Nephron progenitor cell (in vitro differentiated cells): ENCODE measurements at regions not wholly inside any gene's neighbourhood (a gene's known extent, or its start where the extent isn't known, plus 50 kb on each side); places are given as distances from the start of the nearest gene placed in this dataset.

Experiments used
- DNase-seq: peaks from one replicate; pipeline ENCODE4 v3.0.0; 2021
- H3K27ac Mint-ChIP-seq: 2 replicates; pipeline ENCODE4 v1.8.0; 2021; ENCODE audit warnings: mild to moderate bottlenecking, moderate library complexity, mixed read lengths
- H3K27me3 Mint-ChIP-seq: 2 replicates; pipeline ENCODE4 v1.8.0; 2021; ENCODE audit warnings: mild to moderate bottlenecking, low read depth, mixed read lengths; ENCODE audit not compliant: poor library complexity
- H3K36me3 Mint-ChIP-seq: 2 replicates; pipeline ENCODE4 v1.8.0; 2021; ENCODE audit warnings: low read depth, mixed read lengths
- H3K4me1 Mint-ChIP-seq: 2 replicates; pipeline ENCODE4 v1.8.0; 2021; ENCODE audit warnings: mixed read lengths
- H3K4me3 Mint-ChIP-seq: 2 replicates; pipeline ENCODE4 v1.8.0; 2021; ENCODE audit warnings: mild to moderate bottlenecking, moderate library complexity, mixed read lengths
- H3K9me3 Mint-ChIP-seq: 2 replicates; pipeline ENCODE4 v1.8.0; 2021; ENCODE audit warnings: mild to moderate bottlenecking, moderate library complexity, mixed read lengths
- TF ChIP-seq, protein P1 (sequence below): fragments of 200-600 bp; sonication (generic); IDR thresholded peaks from 2 replicates; pipeline ENCODE4 v1.5.0; 2021; ENCODE audit warnings: antibody characterized with exemption

DNA sequence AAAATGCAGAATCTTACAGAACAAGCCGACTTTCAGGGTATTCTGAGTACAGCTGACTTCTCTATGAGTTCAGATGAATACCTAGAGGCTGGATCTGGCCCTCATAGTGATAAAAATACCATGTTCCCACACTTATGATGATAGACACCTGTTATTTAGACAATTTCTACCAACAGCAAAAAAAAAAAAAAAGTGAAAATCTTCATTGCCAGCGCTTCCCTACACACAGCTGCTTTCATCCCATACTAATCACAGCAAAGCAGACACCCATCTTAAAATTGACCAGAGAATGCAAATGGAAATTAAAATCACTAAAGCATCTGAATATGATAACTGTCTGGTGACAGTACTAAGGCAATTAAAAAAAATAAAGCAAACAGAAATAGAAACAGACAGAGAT lies 132.1 kb upstream of the ADGRL3 start:
- no peaks in the 10 kb centered on the region for H3K9me3 Mint-ChIP-seq
- H3K4me1 Mint-ChIP-seq, result no peaks in the 10 kb centered on the region
- H3K27me3 Mint-ChIP-seq, result peaks cover 3% of the 10 kb centered on the region
- H3K4me3 Mint-ChIP-seq, result no peak overlapping the region
- TF ChIP-seq, protein P1, sequence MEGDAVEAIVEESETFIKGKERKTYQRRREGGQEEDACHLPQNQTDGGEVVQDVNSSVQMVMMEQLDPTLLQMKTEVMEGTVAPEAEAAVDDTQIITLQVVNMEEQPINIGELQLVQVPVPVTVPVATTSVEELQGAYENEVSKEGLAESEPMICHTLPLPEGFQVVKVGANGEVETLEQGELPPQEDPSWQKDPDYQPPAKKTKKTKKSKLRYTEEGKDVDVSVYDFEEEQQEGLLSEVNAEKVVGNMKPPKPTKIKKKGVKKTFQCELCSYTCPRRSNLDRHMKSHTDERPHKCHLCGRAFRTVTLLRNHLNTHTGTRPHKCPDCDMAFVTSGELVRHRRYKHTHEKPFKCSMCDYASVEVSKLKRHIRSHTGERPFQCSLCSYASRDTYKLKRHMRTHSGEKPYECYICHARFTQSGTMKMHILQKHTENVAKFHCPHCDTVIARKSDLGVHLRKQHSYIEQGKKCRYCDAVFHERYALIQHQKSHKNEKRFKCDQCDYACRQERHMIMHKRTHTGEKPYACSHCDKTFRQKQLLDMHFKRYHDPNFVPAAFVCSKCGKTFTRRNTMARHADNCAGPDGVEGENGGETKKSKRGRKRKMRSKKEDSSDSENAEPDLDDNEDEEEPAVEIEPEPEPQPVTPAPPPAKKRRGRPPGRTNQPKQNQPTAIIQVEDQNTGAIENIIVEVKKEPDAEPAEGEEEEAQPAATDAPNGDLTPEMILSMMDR, result no peak
- H3K36me3 Mint-ChIP-seq, result no peaks in the 10 kb centered on the region
- no peak overlapping the region for H3K27ac Mint-ChIP-seq
- no peak for DNase-seq

DNA sequence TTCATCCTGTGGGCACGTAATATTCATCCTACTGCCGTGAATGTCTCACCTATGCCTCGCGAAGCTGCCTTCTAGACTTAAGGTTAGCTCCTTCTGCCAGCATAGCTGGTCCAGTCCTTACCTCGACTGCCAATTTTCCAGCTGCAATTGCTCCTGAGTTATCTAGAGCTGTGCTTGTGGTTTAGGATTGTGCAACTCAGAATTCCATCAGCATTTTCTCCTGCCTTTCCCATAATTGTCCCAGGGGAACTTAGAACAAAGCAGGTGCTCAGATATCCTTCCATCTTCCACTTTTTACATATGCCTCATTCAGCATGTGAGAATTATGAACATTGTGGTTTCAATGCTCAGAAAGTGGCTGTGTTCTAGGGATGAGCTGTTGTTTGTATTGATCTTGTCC lies 131.4 kb upstream of the ADGRL3 start:
- Mint-ChIP-seq H3K4me1 (no peaks in the 10 kb centered on the region), H3K27ac (no peak overlapping the region), H3K36me3 (no peaks in the 10 kb centered on the region), H3K4me3 (no peak overlapping the region), H3K9me3 (no peaks in the 10 kb centered on the region), H3K27me3 (peaks cover 3% of the 10 kb centered on the region)
- DNase-seq, result no peak
- TF ChIP-seq, protein P1, result no peak

DNA sequence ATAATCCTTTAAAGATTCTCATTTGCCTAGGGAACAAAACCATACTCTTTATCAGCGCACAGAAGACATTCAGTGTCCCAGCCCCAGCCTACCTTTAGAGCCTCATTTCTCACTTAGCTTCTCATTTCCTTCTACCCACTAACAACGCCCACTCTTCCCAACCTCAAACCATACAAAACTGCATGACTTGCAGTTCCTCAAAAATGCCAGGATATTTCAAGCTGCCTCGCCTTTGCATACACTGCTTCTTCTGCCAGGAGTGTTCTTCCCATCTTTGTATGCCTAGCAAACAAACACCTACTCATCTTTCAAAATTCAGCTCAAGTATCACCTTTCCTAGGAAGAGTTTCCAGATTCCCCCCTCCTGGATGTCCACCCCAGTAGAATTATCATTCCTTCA lies 129.9 kb upstream of the ADGRL3 start:
- H3K27ac Mint-ChIP-seq, result no peak overlapping the region
- H3K4me3 Mint-ChIP-seq, result no peak overlapping the region
- no peaks in the 10 kb centered on the region for H3K9me3 Mint-ChIP-seq
- H3K4me1 Mint-ChIP-seq, result no peaks in the 10 kb centered on the region
- TF ChIP-seq, protein P1, result no peak
- no peak for DNase-seq
- no peaks in the 10 kb centered on the region for H3K36me3 Mint-ChIP-seq
- peaks cover 3% of the 10 kb centered on the region for H3K27me3 Mint-ChIP-seq

DNA sequence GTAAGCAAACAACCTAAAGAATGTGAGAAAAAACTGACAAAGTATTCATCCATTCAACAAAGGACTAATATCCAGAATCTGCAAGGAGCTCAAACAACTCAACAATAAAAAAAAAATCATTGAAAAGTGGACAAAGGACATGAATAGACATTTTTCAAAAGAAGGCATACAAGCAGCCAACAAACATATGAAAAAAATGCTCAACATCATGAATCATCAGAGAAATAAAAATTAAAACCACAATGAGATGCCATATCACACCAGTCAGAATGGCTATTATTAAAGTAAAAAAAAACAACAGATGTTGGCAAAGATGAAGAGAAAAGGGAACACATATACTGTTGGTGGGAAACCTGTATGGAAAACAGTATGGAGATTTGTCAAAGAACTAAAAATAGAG lies 120.7 kb upstream of the ADGRL3 start:
- Mint-ChIP-seq H3K4me1 (no peaks in the 10 kb centered on the region), H3K27me3 (no peaks in the 10 kb centered on the region), H3K4me3 (no peak overlapping the region), H3K9me3 (peaks cover 8% of the 10 kb centered on the region), H3K27ac (no peak overlapping the region), H3K36me3 (no peaks in the 10 kb centered on the region)
- TF ChIP-seq, protein P1, result no peak
- DNase-seq, result no peak

DNA sequence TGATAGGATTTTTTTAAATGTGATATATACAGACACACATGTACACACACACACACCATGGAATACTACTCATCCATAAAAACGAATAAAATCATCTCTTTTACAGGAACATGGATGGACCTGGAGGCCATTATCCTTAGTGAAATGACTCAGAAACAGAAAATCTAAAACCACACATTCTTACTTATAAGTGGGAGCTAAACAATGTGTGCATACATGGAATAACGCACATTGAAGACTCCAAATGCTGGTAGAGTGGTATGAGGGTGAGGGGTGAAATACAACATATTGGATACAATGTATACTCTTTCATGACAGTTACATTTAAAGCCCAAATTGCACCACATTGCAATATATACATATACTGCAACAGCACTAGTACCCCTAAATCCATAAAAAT lies 120.2 kb upstream of the ADGRL3 start:
- Mint-ChIP-seq H3K4me1 (no peaks in the 10 kb centered on the region), H3K27ac (no peak overlapping the region), H3K4me3 (no peak overlapping the region), H3K36me3 (no peaks in the 10 kb centered on the region), H3K27me3 (no peaks in the 10 kb centered on the region), H3K9me3 (peaks cover 8% of the 10 kb centered on the region)
- no peak for DNase-seq
- TF ChIP-seq, protein P1, result no peak

DNA sequence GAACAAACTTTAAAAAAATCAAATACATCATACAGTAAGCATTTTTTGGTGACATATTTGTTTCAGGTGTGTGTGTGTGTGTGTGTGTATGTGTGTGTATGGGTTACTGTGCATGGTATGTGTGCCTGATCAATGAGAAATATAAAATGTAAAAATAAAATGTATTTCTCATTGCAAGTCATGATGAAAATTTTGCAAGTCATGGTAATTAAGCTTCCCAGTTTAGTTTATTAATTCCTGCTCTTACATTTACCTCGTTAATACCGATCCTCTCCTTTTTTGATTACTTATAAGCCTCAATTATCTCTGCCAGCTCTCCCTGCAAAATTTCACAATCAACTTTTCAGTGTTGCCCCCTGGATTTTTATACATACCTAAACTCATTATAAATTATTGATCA lies 114.6 kb upstream of the ADGRL3 start:
- Mint-ChIP-seq H3K9me3 (no peaks in the 10 kb centered on the region), H3K36me3 (no peaks in the 10 kb centered on the region), H3K27ac (no peak overlapping the region), H3K4me1 (no peaks in the 10 kb centered on the region), H3K4me3 (no peak overlapping the region), H3K27me3 (peaks cover 2% of the 10 kb centered on the region)
- no peak for DNase-seq
- TF ChIP-seq, protein P1, result no peak
